HCT116 (cell line): ENCODE measurements at regions not wholly inside any gene's neighbourhood (a gene's known extent, or its start where the extent isn't known, plus 50 kb on each side); places are given as distances from the start of the nearest gene placed in this dataset.

Experiments
- ATAC-seq: fragments of 200-7000 bp; cut with Tn5 transposase; 2 replicates; pipeline ENCODE4 v1.9.1; 2020; ENCODE audit warnings: mild to moderate bottlenecking, moderate library complexity
- BruUV-seq: library from RNA; stranded (reverse); fragments of 400-500 nt; replicated peaks from 2 replicates; lab custom pipeline; 2021; lab: Mats Ljungman, UMichigan
- CTCF ChIA-PET: fragments of 300-600 bp; sonication (Branson Sonifier 250); formaldehyde crosslinking; loops from one replicate; lab custom pipeline; 2021; ENCODE audit warnings: antibody characterized with exemption; lab: Charles Lee
- POLR2A ChIA-PET: fragments of 300-600, 350-600 bp; sonication (Branson Sonifier 250); formaldehyde crosslinking; loops from one replicate; lab custom pipeline; 2021; ENCODE audit warnings: antibody characterized with exemption; lab: Charles Lee
- RAD21 ChIA-PET, 2 experiments: fragments of 300-600 bp; sonication (Branson Sonifier 250); formaldehyde crosslinking; loops; one replicate each; lab custom pipeline; 2023; ENCODE audit warnings: low total read pairs in 2 of 2; ENCODE audit not compliant: uncharacterized antibody in 2 of 2, unreplicated experiment in 2 of 2, low non-redundant PET in 1 of 2; lab: Charles Lee
- DNase-seq: peaks from one replicate; pipeline ENCODE4 v3.0.0-alpha.2; 2010; ENCODE audit warnings: low read depth, low spot score
- H2AFZ ChIP-seq: fragments of 200-600 bp; shearing (Covaris generic), sonication (generic); 2 replicates; pipeline ENCODE4 v1.6.1; 2017; ENCODE audit warnings: low read depth, mixed run types, mixed read lengths, antibody characterized with exemption, low read length; ENCODE audit not compliant: poor library complexity, severe bottlenecking
- H3K27ac ChIP-seq: 2 replicates; pipeline ENCODE4 v1.5.1; 2012; ENCODE audit warnings: low read depth, low read length
- H3K27me3 ChIP-seq: fragments of 200-600 bp; sonication (generic); 2 replicates; pipeline ENCODE4 v1.6.1; 2016; ENCODE audit warnings: mixed run types, low read length, mixed read lengths; ENCODE audit not compliant: insufficient read depth
- H3K36me3 ChIP-seq, 2 experiments: fragments of 200-500 bp in 1 of 2; fragments of 200-600 bp in 1 of 2; sonication (Bioruptor generic) in 1 of 2; sonication (generic) in 1 of 2; 2 replicates each; pipeline versions ENCODE4 v1.5.1 to v1.6.1; 2014 to 2016; ENCODE audit warnings: low read length in 2 of 2, inconsistent platforms in 1 of 2, mixed read lengths in 1 of 2, mixed run types in 1 of 2; ENCODE audit not compliant: insufficient read depth in 2 of 2, control insufficient read depth in 1 of 2
- H3K4me1 ChIP-seq, 2 experiments: fragments of 200-600 bp in 1 of 2; sonication (generic) in 1 of 2; 2 replicates each; pipeline versions ENCODE4 v1.5.1 to v1.6.1; 2012 to 2017; ENCODE audit warnings: low read length in 2 of 2, inconsistent platforms in 1 of 2, mild to moderate bottlenecking in 1 of 2, mixed read lengths in 1 of 2, mixed run types in 1 of 2, moderate library complexity in 1 of 2; ENCODE audit not compliant: insufficient read depth in 2 of 2, control insufficient read depth in 1 of 2
- H3K4me2 ChIP-seq: fragments of 200-600 bp; sonication (generic); 2 replicates; pipeline ENCODE4 v1.6.1; 2017; ENCODE audit warnings: mixed run types, low read length, mixed read lengths
- H3K4me3 ChIP-seq, 2 experiments: fragments of 200-600 bp in 1 of 2; sonication (generic) in 1 of 2; replicated peaks in 1 of 2; 2 replicates each; pipeline ENCODE4 v1.5.1; 2011 to 2016; ENCODE audit warnings: low read length in 2 of 2, control low read depth in 1 of 2, low read depth in 1 of 2, mild to moderate bottlenecking in 1 of 2, mixed read lengths in 1 of 2, mixed run types in 1 of 2
- H3K79me2 ChIP-seq: fragments of 200-600 bp; sonication (generic); 2 replicates; pipeline ENCODE4 v1.6.1; 2017; ENCODE audit warnings: mild to moderate bottlenecking, mixed run types, low read length, moderate library complexity, mixed read lengths; ENCODE audit not compliant: insufficient read depth
- H3K9ac ChIP-seq: fragments of 200-600 bp; sonication (generic); 2 replicates; pipeline ENCODE4 v1.6.1; 2016; ENCODE audit warnings: low read length, mixed read lengths
- H3K9me2 ChIP-seq: fragments of 200-600 bp; sonication (generic), shearing (Covaris generic); 2 replicates; pipeline ENCODE4 v1.6.1; 2017; ENCODE audit warnings: mixed run types, mild to moderate bottlenecking, moderate library complexity; ENCODE audit not compliant: insufficient read depth
- H3K9me3 ChIP-seq, 2 experiments: fragments of 200-500 bp in 1 of 2; fragments of 200-600 bp in 1 of 2; sonication (Bioruptor generic) in 1 of 2; sonication (generic) in 1 of 2; 2 replicates each; pipeline ENCODE4 v1.6.1; 2014 to 2017; ENCODE audit warnings: low read length in 2 of 2, mixed read lengths in 2 of 2, inconsistent platforms in 1 of 2, low read depth in 1 of 2, mild to moderate bottlenecking in 1 of 2, mixed run types in 1 of 2, moderate library complexity in 1 of 2; ENCODE audit not compliant: control insufficient read depth in 1 of 2, insufficient read depth in 1 of 2
- H4K20me1 ChIP-seq: fragments of 200-600 bp; sonication (generic), shearing (Covaris generic); 2 replicates; pipeline ENCODE4 v1.6.1; 2017; ENCODE audit warnings: mixed run types, mild to moderate bottlenecking, moderate library complexity; ENCODE audit not compliant: insufficient read depth
- CEBPB ChIP-seq: IDR thresholded peaks from 2 replicates; pipeline ENCODE4 v1.6.1; 2012; ENCODE audit warnings: low read depth
- EGR1 ChIP-seq: IDR thresholded peaks from 2 replicates; pipeline ENCODE4 v1.6.1; 2012; ENCODE audit warnings: low read depth
- EZH2 ChIP-seq: fragments of 200-600 bp; sonication (generic); IDR thresholded peaks from 2 replicates; pipeline ENCODE4 v1.6.1; 2017; ENCODE audit warnings: antibody characterized with exemption, mixed run types
- EZH2phosphoT487 ChIP-seq: fragments of 200-600 bp; IDR thresholded peaks from 2 replicates; pipeline ENCODE4 v1.6.1; 2018; ENCODE audit warnings: antibody characterized with exemption, borderline replicate concordance
- JUND ChIP-seq: IDR thresholded peaks from 2 replicates; pipeline ENCODE4 v1.6.1; 2012
- POLR2A ChIP-seq: IDR thresholded peaks from 2 replicates; pipeline ENCODE4 v1.7.0; 2011; ENCODE audit warnings: borderline replicate concordance; ENCODE audit not compliant: insufficient read depth, insufficient read length; ENCODE audit errors: extremely low read depth
- POLR2AphosphoS5 ChIP-seq: IDR thresholded peaks from 2 replicates; pipeline ENCODE4 v1.6.1; 2011; ENCODE audit warnings: mild to moderate bottlenecking, low read depth, low read length, moderate library complexity
- RAD21 ChIP-seq: IDR thresholded peaks from 2 replicates; pipeline ENCODE4 v1.6.1; 2012; ENCODE audit warnings: low read depth, mild to moderate bottlenecking
- SP1 ChIP-seq: IDR thresholded peaks from 2 replicates; pipeline ENCODE4 v1.6.1; 2012; ENCODE audit warnings: low read depth
- SRF ChIP-seq: IDR thresholded peaks from 2 replicates; pipeline ENCODE4 v1.6.1; 2012; ENCODE audit warnings: low read depth
- TCF7L2 ChIP-seq: IDR thresholded peaks from 2 replicates; pipeline ENCODE4 v1.7.0; 2011; ENCODE audit warnings: borderline replicate concordance, inconsistent platforms; ENCODE audit not compliant: insufficient read depth, insufficient read length; ENCODE audit errors: extremely low read depth
- YY1 ChIP-seq: IDR thresholded peaks from 2 replicates; pipeline ENCODE4 v1.6.1; 2011; ENCODE audit warnings: low read length, low read depth, moderate library complexity, mild to moderate bottlenecking; ENCODE audit not compliant: insufficient replicate concordance; ENCODE audit errors: extremely low read depth
- ZNF274 ChIP-seq: fragments of 200-500 bp; sonication (Bioruptor generic); IDR thresholded peaks from 2 replicates; pipeline ENCODE4 v1.6.1; 2014; ENCODE audit warnings: mild to moderate bottlenecking, low read depth, low read length, inconsistent platforms
- intact Hi-C: fragments of 100-400 bp; cut with micrococcal nuclease; formaldehyde crosslinking; loops from 2 replicates; pipeline ENCODE4 v1.10.0; 2022
- TF ChIP-seq, protein P1 (sequence below): IDR thresholded peaks from 2 replicates; pipeline ENCODE4 v1.6.1; 2012; ENCODE audit warnings: low read depth
- TF ChIP-seq, protein P2 (sequence below): IDR thresholded peaks from 2 replicates; pipeline ENCODE4 v1.6.1; 2011; ENCODE audit warnings: mild to moderate bottlenecking, low read length, moderate library complexity; ENCODE audit not compliant: insufficient replicate concordance; ENCODE audit errors: extremely low read depth
- TF ChIP-seq, protein P3 (sequence below): IDR thresholded peaks from 2 replicates; pipeline ENCODE4 v1.6.1; 2012

DNA sequence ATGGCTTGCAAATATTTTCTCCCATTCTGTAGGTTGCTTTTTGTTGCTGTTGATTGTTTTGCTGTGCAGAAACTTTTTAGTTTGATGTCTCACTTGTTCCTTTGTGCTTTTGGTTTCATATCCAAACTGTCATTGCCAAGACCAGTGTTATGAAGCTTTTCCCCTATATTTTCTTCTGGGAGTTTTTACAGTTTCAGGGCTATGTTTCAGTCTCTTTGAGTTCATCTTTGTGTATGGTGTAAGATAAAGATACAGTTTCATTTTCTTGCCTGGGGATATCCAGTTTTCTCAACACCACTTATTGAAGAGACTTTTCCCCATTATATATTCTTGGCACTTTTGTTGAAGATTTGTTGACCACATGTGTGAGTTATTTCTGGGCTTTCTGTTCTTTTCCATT lies 139.9 kb downstream of the MRPL57 start:
- no peaks in the 10 kb centered on the region for H3K36me3 ChIP-seq
- no peaks in the 10 kb centered on the region for H3K27me3 ChIP-seq
- H3K4me2 ChIP-seq, result no peak overlapping the region
- ATAC-seq (no peak), DNase-seq (no peak)
- H3K4me1 ChIP-seq, result no peaks in the 10 kb centered on the region
- H3K9me2 ChIP-seq, result no peaks in the 10 kb centered on the region
- CTCF ChIA-PET, result no interaction called here
- intact Hi-C loops, result no loop called here
- no peaks in the 10 kb centered on the region for H3K9me3 ChIP-seq
- H3K9ac ChIP-seq, result no peak overlapping the region
- no peaks in the 10 kb centered on the region for H3K79me2 ChIP-seq
- no peak overlapping the region for H3K27ac ChIP-seq
- POLR2A ChIA-PET, result no interaction called here
- no peak for TF ChIP-seq TCF7L2
- no peak for TF ChIP-seq EZH2phosphoT487
- no peak for TF ChIP-seq ZNF274
- no peak for TF ChIP-seq RAD21
- no peak overlapping the region for H2AFZ ChIP-seq
- RAD21 ChIA-PET, result no interaction called here
- H4K20me1 ChIP-seq, result no peaks in the 10 kb centered on the region
- BruUV-seq, result no TSS peak
- no peak overlapping the region for H3K4me3 ChIP-seq

DNA sequence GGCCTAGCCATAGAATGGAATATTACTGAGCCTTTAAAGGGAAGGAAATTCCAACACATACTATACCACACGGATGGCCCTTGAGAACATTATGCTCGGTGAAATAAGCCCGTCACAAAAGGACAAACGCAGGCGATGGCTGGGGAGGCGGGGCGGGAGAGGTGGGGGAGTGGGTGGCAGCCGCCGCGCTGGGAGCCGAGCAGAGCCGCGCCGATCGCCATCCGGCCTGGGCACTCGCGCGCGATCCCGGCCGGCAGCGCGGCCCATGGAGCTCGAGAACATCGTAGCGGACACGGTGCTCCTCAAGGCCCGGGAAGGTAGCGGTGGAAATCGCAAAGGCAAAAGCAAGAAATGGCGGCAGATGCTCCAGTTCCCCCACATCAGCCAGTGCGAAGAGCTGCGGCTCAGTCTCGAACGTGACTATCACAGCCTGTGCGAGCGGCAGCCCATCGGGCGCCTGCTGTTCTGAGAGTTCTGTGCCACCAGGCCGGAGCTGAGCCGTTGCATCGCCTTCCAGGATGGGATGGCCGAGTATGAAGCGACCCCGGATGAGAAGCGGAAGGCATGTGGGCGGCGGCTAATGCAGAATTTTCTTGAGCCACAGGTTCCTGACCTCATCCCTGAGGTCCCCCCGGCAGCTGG lies 140.1 kb downstream of the ZDHHC20 start:
- no peaks in the 10 kb centered on the region for H3K27me3 ChIP-seq
- no peak overlapping the region for H3K4me2 ChIP-seq
- H3K36me3 ChIP-seq, result no peaks in the 10 kb centered on the region
- H4K20me1 ChIP-seq, result no peaks in the 10 kb centered on the region
- H3K27ac ChIP-seq, result no peak overlapping the region
- ChIA-PET RAD21 (no interaction called here), CTCF (no interaction called here), POLR2A (no interaction called here)
- H3K4me3 ChIP-seq, result no peak overlapping the region
- no peaks in the 10 kb centered on the region for H3K79me2 ChIP-seq
- ATAC-seq, result no peak
- no peak overlapping the region for H2AFZ ChIP-seq
- H3K4me1 ChIP-seq, result no peaks in the 10 kb centered on the region
- H3K9ac ChIP-seq, result no peak overlapping the region
- H3K9me3 ChIP-seq, result no peaks in the 10 kb centered on the region
- no TSS peak for BruUV-seq
- no peak for DNase-seq
- intact Hi-C loops, result no loop called here
- no peaks in the 10 kb centered on the region for H3K9me2 ChIP-seq
- no peak for TF ChIP-seq EGR1
- no peak for TF ChIP-seq EZH2
- TF ChIP-seq, protein P1, sequence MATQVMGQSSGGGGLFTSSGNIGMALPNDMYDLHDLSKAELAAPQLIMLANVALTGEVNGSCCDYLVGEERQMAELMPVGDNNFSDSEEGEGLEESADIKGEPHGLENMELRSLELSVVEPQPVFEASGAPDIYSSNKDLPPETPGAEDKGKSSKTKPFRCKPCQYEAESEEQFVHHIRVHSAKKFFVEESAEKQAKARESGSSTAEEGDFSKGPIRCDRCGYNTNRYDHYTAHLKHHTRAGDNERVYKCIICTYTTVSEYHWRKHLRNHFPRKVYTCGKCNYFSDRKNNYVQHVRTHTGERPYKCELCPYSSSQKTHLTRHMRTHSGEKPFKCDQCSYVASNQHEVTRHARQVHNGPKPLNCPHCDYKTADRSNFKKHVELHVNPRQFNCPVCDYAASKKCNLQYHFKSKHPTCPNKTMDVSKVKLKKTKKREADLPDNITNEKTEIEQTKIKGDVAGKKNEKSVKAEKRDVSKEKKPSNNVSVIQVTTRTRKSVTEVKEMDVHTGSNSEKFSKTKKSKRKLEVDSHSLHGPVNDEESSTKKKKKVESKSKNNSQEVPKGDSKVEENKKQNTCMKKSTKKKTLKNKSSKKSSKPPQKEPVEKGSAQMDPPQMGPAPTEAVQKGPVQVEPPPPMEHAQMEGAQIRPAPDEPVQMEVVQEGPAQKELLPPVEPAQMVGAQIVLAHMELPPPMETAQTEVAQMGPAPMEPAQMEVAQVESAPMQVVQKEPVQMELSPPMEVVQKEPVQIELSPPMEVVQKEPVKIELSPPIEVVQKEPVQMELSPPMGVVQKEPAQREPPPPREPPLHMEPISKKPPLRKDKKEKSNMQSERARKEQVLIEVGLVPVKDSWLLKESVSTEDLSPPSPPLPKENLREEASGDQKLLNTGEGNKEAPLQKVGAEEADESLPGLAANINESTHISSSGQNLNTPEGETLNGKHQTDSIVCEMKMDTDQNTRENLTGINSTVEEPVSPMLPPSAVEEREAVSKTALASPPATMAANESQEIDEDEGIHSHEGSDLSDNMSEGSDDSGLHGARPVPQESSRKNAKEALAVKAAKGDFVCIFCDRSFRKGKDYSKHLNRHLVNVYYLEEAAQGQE, result no peak
- TF ChIP-seq EZH2phosphoT487, result no peak
- TF ChIP-seq, protein P2, sequence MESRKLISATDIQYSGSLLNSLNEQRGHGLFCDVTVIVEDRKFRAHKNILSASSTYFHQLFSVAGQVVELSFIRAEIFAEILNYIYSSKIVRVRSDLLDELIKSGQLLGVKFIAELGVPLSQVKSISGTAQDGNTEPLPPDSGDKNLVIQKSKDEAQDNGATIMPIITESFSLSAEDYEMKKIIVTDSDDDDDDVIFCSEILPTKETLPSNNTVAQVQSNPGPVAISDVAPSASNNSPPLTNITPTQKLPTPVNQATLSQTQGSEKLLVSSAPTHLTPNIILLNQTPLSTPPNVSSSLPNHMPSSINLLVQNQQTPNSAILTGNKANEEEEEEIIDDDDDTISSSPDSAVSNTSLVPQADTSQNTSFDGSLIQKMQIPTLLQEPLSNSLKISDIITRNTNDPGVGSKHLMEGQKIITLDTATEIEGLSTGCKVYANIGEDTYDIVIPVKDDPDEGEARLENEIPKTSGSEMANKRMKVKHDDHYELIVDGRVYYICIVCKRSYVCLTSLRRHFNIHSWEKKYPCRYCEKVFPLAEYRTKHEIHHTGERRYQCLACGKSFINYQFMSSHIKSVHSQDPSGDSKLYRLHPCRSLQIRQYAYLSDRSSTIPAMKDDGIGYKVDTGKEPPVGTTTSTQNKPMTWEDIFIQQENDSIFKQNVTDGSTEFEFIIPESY, result no peak
- TF ChIP-seq YY1, result no peak
- TF ChIP-seq, protein P3, sequence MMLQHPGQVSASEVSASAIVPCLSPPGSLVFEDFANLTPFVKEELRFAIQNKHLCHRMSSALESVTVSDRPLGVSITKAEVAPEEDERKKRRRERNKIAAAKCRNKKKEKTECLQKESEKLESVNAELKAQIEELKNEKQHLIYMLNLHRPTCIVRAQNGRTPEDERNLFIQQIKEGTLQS, result no peak
- no peak for TF ChIP-seq SRF
- no peak for TF ChIP-seq POLR2AphosphoS5
- TF ChIP-seq SP1, result no peak
- no peak for TF ChIP-seq POLR2A
- TF ChIP-seq JUND, result no peak
- no peak for TF ChIP-seq CEBPB
